GM21381 (cell line): ENCODE measurements at regions not wholly inside any gene's neighbourhood (a gene's known extent, or its start where the extent isn't known, plus 50 kb on each side); places are given as distances from the start of the nearest gene placed in this dataset.
"Not testable (repeated sequence)": the region's sequence is repeated elsewhere in the genome, so short reads cannot be mapped to it uniquely, and the experiment has no call there.

Experiments
- ATAC-seq: cut with Tn5 transposase; IDR thresholded peaks from one replicate; pipeline ENCODE4 v1.9.1; 2021; ENCODE audit warnings: mild to moderate bottlenecking, moderate library complexity; ENCODE audit not compliant: unreplicated experiment

- no peak for ATAC-seq
Measured at GRCh38 chr18:77329651-77330050, 80.0 kb downstream of the GALR1 start.

GRCh38 chr18:77334876-77335275, 85.2 kb downstream of the GALR1 start:
- ATAC-seq: no peak

- no peak for ATAC-seq
Measured at GRCh38 chr18:77337604-77338003, 88.0 kb downstream of the GALR1 start.

- no peak for ATAC-seq
Measured at GRCh38 chr18:77339093-77339492, 89.4 kb downstream of the GALR1 start.

- no peak for ATAC-seq
Measured at GRCh38 chr18:77339623-77340022, 90.0 kb downstream of the GALR1 start.

- ATAC-seq: no peak
Measured at GRCh38 chr18:77340815-77341214, 91.2 kb downstream of the GALR1 start.

GRCh38 chr18:77341527-77342325, 92.1 kb downstream of the GALR1 start:
- no peak for ATAC-seq

GRCh38 chr18:77342736-77343135, 93.1 kb downstream of the GALR1 start:
- ATAC-seq: no peak

- no peak for ATAC-seq
Measured at GRCh38 chr18:77343846-77344510, 94.3 kb downstream of the GALR1 start.

- ATAC-seq: no peak
Measured at GRCh38 chr18:77344786-77345500, 95.3 kb downstream of the GALR1 start.

- ATAC-seq: no peak
Measured at GRCh38 chr18:77346208-77346810, 96.7 kb downstream of the GALR1 start.

GRCh38 chr18:77353349-77353748, 103.7 kb downstream of the GALR1 start:
- ATAC-seq: not testable (repeated sequence)

- no peak for ATAC-seq
Measured at GRCh38 chr18:77359561-77360314, 110.1 kb downstream of the GALR1 start.

- ATAC-seq: no peak
Measured at GRCh38 chr18:77360315-77361190, 110.9 kb downstream of the GALR1 start.

GRCh38 chr18:77361382-77361781, 111.7 kb downstream of the GALR1 start:
- ATAC-seq: no peak

GRCh38 chr18:77365667-77366066, 116.0 kb downstream of the GALR1 start:
- no peak for ATAC-seq

- ATAC-seq: no peak
Measured at GRCh38 chr18:77366067-77366719, 116.5 kb downstream of the GALR1 start.

- ATAC-seq: no peak
Measured at GRCh38 chr18:77366720-77367641, 117.3 kb downstream of the GALR1 start.
